ACHN (cell line): ENCODE measurements at regions not wholly inside any gene's neighbourhood (a gene's known extent, or its start where the extent isn't known, plus 50 kb on each side); places are given as distances from the start of the nearest gene placed in this dataset.
"Not testable (repeated sequence)": the region's sequence is repeated elsewhere in the genome, so short reads cannot be mapped to it uniquely, and the experiment has no call there.

Experiments
- DNase-seq: peaks from one replicate; pipeline ENCODE4 v3.0.0-alpha.2; 2015
- in situ Hi-C: cut with HindIII; loops from 2 replicates; pipeline ENCODE4 v1.10.0; 2017; ENCODE audit warnings: low sequenced_read_pairs, low pct_ligation_motif_present, low pct_unique_long_range_greater_than_20kb

DNA sequence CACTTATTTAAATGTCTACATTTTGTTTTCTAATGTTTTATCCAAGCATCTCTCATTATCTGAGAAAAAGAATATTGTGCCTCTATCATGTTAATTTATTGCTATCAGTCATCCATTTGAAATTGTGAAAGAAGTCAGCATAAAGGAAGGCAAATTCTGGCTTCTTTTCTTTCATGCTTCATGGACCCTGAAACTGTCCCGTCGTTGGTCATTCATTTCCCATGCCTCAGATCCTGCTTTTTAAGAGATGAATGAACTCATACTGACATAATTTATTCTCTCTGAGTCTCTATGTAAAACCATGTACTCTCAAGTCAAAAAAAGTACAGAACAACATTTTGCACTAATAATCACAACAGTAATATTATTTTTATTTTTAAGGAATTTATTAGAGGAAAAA is 2512.0 kb downstream of the PCDH9 start:
- in situ Hi-C loops: no loop called here
- peak; percentile 46 for DNase-seq

DNA sequence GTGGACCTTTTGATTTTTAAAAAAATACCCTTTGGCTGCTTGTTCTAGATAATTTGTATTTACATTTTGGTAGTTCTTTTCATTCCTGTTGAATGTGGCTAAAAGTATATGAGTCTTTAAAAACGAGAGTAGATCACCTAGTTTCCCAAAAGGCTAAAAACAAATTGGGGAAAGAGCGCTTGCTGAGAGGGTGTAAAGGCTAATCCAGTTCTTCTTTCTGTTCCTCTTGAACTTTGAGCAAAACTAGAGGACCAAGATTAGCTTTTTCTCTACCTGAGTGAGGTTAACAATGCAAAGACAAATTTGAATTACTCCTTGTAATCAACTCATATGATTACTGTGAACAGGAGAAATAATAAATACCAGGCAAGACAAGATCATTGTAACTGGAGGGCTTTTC is 2513.2 kb downstream of the PCDH9 start:
- in situ Hi-C loops: no loop called here
- DNase-seq: no peak

DNA sequence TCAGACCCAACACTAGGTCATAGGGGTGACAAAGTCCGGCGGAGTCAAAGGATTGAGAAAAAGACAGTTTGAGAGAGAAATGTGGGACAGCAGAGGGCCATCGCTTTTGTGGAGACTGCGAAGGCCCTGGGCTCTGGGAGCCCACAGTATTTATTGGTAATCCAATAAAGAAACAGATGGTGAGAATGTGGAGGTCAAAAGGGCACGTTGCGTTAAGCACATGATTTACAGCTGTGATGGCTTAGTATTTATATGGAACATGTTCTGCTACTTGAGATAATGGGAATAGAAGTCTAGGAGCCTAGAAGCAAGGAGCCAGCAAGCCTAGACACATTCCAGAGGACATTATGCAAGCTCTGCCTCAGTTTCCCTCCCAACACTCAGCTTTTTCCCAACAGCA is 2521.1 kb downstream of the PCDH9 start:
- in situ Hi-C loops: no loop called here
- no peak for DNase-seq

DNA sequence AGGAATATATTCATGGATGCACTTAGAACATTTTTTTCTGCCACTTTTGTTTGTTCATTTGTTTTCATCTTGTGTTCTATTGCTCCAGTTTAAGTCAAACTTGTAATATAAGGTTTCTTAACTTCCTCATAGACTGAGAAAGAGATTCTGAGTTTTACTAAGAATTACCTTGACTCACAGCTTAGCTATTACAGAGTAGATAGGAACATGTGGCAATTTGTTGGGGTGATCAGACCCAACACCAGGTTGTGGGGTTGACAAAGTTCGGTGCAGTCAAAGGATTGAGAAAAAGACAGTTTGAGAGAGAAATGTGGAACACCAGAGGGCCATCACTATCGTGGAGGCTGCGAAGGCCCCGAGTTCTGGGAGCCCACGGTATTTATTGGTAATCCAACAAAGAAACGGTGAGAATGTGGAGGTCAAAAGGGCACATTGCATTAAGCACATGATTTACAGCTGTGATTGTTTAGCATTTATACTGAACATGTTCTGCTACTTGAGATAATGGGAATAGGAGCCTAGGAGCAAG is 2526.0 kb downstream of the PCDH9 start:
- DNase-seq: no peak
- in situ Hi-C loops: no loop called here

DNA sequence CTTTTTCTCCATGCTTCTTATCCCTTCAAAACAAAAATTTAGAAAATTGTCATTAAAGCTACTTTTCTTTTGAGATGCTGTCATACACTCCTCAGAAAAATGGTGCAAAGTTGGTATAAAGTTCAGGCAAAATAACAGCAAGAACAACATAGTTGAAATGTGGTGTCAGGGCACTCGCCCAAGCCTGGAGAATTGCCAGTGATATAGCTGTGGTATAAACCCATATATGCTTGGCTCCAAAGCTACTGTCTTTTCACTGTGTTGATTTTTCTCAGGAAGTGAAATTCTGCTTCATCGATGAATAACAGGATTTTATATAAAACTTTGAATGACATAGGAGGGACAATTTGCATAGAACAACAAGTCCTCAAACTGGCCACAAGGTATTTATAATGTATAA is 2532.9 kb downstream of the PCDH9 start:
- DNase-seq: no peak
- in situ Hi-C loops: no loop called here

DNA sequence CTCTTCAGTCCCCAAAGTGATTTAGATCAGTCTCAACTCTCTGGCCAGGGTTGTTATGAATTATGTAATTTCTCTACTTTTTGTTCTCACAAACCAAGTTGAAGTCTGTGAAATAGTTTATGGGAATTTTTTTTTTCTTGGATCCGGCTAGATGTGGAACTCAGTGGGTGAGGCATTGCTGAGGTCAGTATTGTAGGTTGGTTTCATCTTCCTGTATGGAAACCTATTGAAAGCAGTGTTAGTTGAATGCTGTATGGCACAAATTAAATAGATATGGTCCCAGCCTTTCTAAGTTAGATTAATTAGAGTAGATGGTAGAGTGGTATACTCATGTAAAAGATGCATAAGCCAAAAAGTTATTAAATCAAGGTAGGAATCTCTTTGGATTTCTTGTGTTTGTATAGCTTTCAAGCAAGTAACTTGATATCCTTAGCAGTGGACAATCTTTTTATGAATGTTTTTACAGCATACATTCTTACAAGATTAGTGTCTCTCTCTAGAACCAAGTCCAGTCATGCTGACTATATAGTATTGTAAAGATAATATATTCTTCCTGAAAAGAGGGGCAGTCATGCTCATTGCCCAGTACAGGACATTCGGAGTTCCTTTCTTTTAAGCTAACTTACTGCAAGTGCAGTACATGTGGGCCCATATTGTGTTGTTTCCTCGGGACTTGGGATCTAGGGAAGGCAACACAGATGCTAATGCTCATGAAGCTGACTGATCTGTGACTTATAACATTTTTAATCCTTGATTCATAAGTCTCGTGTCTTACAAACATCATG is 2541.1 kb downstream of the PCDH9 start:
- DNase-seq: no peak
- in situ Hi-C loops: no loop called here

DNA sequence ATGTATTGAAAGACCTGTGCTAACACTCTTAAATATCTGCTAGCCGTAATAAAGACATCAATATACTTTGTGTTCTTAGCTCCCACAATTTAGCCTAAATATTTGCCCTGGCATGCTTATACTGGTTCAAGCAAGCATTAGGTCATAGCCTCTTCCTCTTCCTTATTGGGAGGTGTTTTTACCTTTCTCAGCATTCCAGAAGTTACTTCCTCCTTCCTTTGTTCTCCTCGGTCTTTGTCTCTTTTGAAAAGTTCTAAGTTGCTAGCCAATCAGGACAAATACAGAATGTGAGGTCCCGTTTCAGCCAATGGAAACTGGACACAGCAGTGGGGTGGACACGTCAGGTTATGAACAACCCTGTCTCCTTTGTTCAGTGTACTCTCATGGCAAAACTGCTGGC is 2543.6 kb downstream of the PCDH9 start:
- in situ Hi-C loops, DNase-seq: not testable (repeated sequence)

DNA sequence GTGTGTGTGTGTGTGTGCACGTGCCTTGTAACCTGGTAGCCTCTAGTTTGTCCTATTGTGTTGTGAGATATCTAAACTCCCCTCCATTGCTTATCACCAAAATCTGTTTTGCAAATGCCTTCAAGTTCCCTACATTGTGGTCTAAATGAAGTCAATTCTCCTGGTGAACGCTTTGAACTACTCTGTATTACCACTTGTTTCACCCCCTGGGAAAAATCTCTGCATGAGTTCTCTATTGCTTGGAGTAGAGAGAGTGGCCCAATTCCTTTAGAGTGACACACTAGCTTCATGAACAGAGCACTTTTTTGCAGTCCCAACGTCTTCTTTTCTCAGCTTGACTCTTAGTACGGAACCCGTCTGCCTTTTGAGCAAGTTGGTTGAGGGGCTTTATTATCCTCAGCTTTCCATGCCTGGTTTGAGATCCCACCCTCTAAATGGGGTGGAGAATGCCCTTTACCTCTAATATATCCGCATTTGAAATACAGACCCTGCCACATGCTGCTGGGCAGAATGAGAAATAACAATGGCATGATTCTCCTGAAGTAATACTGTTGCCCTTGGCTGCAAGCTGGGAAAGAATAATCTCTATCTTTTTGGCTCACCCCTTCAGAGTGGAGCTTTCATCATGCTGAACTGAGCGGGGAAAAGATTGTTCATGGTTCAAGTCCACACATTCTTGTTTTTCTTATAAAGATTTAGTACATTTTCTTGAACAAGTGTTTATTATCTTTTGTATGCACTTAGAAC is 2545.3 kb downstream of the PCDH9 start:
- in situ Hi-C loops: no loop called here
- no peak for DNase-seq

DNA sequence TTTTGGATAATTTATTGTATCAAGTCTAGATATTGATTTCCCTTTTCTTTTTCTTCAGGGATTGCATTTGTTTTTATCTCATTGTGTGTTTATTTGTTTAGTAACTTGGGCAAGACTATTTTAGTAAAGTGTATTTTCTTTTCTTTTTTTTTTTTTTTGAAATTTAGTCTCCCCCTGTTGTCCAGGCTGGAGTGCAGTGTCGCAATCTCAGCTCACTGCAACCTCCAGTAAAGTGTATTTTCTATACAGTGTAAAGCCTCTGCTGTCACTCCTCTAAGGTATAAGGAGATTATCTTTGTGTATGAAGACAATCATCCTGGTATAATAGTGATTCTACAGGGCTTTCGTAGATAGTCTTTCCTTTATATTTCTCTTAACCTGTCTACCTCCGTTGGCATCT is 2546.0 kb downstream of the PCDH9 start:
- no peak for DNase-seq
- in situ Hi-C loops: no loop called here

DNA sequence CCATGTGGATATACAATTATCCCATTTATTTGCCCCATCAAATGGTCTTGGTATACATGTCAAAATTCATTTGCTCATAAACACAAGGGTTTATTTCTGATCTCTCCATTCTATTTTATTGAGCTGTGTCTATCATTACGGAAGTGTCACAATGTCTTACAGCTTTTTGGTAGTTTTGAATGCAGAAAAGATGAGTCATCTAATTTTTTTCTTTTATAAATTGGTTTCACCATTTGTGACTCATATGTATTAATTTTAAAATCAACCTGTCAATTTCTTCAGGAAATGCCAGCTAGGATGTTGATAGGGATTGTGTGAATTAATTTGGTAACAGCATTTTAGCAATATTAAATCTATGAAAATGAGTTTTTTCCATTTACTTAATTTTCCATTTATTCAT is 2549.4 kb downstream of the PCDH9 start:
- in situ Hi-C loops: no loop called here
- no peak for DNase-seq

DNA sequence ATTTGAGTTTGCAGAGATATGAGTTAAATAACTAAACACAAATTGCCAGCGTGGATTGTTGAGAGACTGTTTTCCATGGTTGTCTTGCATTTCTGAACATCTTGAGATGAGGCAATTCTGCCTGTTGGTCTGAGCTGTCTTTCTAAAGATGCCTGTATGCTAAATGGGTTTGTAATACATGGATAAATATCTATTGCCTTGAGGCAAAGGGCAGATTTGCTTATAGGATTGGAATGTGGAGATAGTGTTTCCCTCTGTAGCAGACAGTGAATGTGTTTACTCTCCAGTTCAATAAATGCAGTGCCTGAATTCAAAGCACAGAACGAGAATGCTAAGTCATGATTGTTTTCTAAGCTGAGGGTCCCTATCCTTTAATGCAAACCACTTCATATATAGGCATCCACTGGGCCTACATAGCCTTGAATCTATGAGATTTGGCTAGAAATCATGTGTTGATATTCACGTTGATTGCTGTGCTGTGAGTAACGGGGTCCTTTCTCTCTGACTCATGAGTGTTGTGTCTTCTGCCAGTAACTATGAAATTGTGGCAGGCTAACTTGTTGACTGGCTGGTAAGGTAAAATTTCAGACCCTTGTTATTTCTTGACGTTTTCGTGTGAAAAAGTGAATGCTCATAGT is 2554.8 kb downstream of the PCDH9 start:
- DNase-seq: no peak
- in situ Hi-C loops: no loop called here

DNA sequence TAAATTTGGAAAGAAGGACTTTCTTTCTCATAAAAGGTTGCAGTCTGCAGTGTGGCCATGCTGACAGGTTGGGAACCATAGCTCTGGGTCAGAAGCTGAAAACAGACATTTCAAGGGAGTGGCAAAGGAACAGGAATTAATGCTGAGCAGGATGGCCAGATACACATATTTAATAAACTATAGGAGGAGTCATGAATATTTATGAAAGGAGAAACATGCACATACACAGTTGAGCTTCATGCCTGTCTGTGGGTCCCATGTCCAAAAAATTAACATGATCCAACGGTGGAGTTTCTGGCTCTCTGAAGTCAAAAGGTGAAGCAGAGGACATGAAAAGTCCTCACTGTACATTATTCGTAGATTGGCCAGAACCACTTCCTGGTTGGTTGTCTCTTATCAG is 2556.0 kb downstream of the PCDH9 start:
- DNase-seq: no peak
- in situ Hi-C loops: no loop called here

DNA sequence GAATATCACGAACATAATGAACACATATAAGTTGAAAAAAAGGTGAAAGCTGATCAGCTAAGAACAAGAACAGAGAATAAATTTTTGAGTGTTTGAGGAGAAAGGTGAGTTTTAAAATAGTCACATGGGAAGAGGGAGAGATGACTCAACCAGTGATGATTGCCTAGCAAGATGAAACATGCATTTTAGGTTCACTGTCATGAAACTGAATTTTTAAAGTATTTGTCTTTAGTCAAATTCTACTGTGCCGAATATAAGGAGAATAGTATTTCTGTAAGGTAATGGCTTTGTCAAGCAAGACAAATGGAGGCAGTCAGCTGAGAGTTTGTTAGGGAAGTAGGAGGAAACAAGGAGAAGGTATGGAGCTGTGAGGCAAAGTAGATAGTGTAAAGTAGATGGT is 2557.4 kb downstream of the PCDH9 start:
- in situ Hi-C loops: no loop called here

DNA sequence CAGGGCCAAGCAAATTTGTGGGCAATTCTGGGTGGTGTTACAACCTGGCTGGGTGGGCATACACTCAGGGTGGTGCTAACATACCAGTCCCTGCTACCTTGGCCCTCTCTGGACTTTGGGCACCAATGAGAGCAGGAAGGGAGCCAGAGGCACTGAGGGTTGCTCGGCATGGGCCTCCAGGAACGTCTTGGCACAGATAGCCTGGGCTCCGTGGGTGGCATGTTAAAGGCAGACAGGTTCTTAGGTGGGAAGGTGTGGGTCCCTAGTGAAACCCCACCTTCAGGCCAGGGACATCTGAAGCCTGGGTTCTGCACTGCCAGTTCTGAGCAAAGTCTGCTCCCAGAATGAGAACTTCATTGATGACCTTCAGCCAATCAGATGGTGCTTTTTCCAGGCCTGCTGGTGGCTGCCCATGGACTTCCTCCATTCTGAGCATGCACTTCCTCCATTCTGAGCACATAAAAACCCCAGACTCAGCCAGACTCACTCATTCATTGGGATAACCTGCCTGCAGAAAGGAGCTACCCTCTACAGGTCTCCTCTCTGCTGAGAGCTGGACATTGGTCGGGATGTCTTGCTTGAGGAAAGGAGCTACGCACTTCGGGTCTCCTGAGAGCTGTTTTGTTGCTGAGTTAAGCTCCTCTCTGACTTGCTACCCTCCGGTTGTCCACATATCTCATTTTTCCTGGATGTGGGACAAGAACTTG is 2567.1 kb downstream of the PCDH9 start:
- no peak for DNase-seq
- in situ Hi-C loops: no loop called here

More for the DNA sequence above, 2557.4 kb downstream of the PCDH9 start:
- no peak for DNase-seq

DNA sequence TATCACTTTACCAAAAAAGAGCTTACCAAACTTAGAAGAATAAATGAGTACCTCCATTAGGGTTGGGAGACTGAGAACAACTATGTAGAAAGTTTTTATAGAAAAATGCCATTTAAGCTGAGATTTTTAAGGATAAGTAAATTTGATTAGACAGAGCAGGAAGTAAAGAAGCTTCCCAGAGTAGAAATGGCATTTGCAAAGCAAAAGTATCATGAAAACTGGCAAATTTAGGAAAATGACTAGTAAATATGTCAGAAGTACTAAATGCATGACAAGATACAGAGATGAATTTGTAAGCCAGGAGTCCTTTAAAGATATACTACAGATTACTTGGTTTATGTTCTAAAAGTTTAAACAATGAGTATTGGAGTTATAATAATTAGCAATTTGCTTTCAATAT is 2581.8 kb downstream of the PCDH9 start:
- in situ Hi-C loops: no loop called here
- DNase-seq: no peak

DNA sequence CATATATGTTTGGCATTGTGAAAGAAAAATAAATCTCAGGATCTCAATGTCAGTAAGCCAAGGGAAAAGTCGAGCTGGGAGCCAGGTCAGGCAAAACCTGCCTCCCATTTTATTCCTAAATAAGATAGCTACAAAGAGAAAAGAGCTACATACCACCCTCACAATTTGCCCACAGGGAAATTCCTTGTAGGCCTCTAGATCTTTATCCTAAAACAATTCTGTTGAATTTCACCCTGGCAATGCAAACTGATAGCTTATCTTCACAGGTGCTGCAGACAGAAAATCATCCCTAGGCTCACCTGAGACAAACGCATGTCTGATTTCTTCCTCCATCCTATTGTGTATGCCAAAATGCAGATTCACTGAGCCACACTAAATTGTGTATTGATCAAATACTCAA is 2587.1 kb downstream of the PCDH9 start:
- in situ Hi-C loops: no loop called here
- DNase-seq: no peak

DNA sequence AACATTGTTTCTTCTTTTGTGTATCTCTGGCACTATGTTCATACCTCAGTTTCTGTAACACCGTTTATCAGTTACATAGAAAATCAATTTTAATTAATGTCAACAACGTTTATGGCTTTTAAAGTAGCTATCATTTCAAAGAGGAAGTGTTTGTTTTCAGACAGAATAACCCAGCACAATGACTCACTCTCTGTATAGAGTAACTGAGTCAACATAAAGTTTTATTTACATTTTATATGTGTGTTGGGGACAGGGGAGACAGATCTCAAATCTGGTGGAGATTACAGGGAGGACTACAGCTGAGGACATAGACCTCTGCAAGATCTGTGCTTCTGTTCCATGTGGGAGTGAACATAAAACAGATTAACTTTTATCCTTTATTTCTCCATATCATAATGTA is 2590.1 kb downstream of the PCDH9 start:
- DNase-seq: no peak
- in situ Hi-C loops: no loop called here

DNA sequence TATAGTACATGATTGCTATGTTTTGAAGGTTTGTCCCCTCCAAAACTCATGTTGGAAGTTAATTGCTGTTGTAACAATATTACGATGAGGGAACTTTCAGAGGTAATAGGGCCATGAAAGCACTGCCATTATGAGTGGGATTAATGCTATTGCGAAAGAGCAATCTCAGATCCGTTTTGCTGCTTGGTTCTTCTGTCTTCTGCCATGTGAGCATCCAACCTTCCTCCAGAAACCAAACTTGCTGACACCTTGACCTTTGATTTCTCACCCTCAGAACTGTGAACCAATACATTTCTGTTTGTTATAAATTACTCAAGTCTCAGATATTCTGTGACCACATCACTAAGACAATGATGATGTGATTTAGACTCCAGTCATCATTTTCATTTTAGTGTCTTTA is 2590.9 kb downstream of the PCDH9 start:
- no peak for DNase-seq
- in situ Hi-C loops: no loop called here

DNA sequence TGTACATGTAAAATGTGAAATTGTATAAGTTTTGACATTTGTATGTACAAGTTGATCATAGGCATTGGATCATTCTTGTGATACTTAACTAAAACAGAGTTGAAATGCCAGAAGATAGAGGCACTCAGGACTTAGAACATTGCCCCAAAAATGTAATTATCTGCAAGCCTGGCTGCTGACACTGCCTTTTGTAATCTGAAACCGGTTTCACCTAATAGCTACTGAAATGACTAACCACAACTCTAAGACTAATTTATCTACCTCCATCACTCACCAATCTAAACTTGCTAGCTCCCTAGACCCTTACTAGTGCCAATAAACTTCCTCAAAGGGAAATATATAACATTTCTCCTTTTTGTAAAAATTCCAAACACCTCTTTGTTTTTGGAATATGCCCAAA is 2596.2 kb downstream of the PCDH9 start:
- in situ Hi-C loops: no loop called here
- no peak for DNase-seq
